Neural cell (in vitro differentiated cells): ENCODE measurements at regions not wholly inside any gene's neighbourhood (a gene's known extent, or its start where the extent isn't known, plus 50 kb on each side); places are given as distances from the start of the nearest gene placed in this dataset.

Experiments used
- H2AFZ ChIP-seq: fragments of 200-600, 300-800 bp; sonication (generic), shearing (Covaris generic); 2 replicates; pipeline ENCODE4 v1.6.0; 2014; ENCODE audit warnings: low read depth, mild to moderate bottlenecking, antibody characterized with exemption, low read length, moderate library complexity
- H3F3A ChIP-seq: fragments of 200-600 bp; shearing (Covaris generic); 2 replicates; pipeline ENCODE4 v1.6.1; 2016; ENCODE audit warnings: mild to moderate bottlenecking, moderate library complexity, mixed read lengths, antibody characterized with exemption, low read length; ENCODE audit not compliant: insufficient read depth, poor library complexity, severe bottlenecking
- H3K27ac ChIP-seq: fragments of 200-600, 300-800 bp; sonication (generic), shearing (Covaris generic); 2 replicates; pipeline ENCODE4 v1.5.1; 2014; ENCODE audit warnings: mild to moderate bottlenecking, low read length, moderate library complexity
- H3K27me3 ChIP-seq: fragments of 300-800, 200-600 bp; sonication (generic), shearing (Covaris generic); 2 replicates; pipeline ENCODE4 v1.6.0; 2014; ENCODE audit warnings: mild to moderate bottlenecking, low read depth, low read length, moderate library complexity; ENCODE audit not compliant: insufficient read depth
- H3K36me3 ChIP-seq: fragments of 300-800, 200-600 bp; sonication (generic), shearing (Covaris generic); 2 replicates; pipeline ENCODE4 v1.5.1; 2014; ENCODE audit warnings: mild to moderate bottlenecking, antibody characterized with exemption, low read length, moderate library complexity; ENCODE audit not compliant: insufficient read depth
- H3K4me2 ChIP-seq: fragments of 300-800, 200-600 bp; sonication (generic), shearing (Covaris generic); 2 replicates; pipeline ENCODE4 v1.6.0; 2014; ENCODE audit warnings: mild to moderate bottlenecking, low read length
- H3K4me3 ChIP-seq: fragments of 300-800, 200-600 bp; sonication (generic), shearing (Covaris generic); 2 replicates; pipeline ENCODE4 v1.5.1; 2014; ENCODE audit warnings: mild to moderate bottlenecking, low read length, moderate library complexity
- H3K79me2 ChIP-seq: fragments of 200-600 bp; shearing (Covaris generic); replicated peaks from 2 replicates; pipeline ENCODE4 v1.6.0; 2014; ENCODE audit warnings: mild to moderate bottlenecking, low read length, moderate library complexity; ENCODE audit not compliant: insufficient read depth
- H3K9ac ChIP-seq: fragments of 300-800, 200-600 bp; sonication (generic), shearing (Covaris generic); 2 replicates; pipeline ENCODE4 v1.6.1; 2016; ENCODE audit warnings: mild to moderate bottlenecking, low read length, mixed read lengths
- H3K9me2 ChIP-seq: fragments of 200-600 bp; shearing (Covaris generic); 2 replicates; pipeline ENCODE4 v1.6.1; 2016; ENCODE audit warnings: mild to moderate bottlenecking, low read length, mixed read lengths; ENCODE audit not compliant: insufficient read depth
- H3K9me3 ChIP-seq: fragments of 200-600, 300-800 bp; sonication (generic), shearing (Covaris generic); 2 replicates; pipeline ENCODE4 v1.6.1; 2016; ENCODE audit warnings: mild to moderate bottlenecking, mixed run types, low read length, moderate library complexity, mixed read lengths
- H4K20me1 ChIP-seq: fragments of 200-600 bp; shearing (Covaris generic); 2 replicates; pipeline ENCODE4 v1.6.1; 2016; ENCODE audit warnings: mild to moderate bottlenecking, mixed run types; ENCODE audit not compliant: insufficient read depth
- CTCF ChIP-seq: fragments of 450-650 bp; IDR thresholded peaks from 2 replicates; pipeline ENCODE4 v1.5.1; 2014; ENCODE audit warnings: antibody characterized with exemption, mild to moderate bottlenecking, moderate library complexity; ENCODE audit not compliant: poor library complexity, severe bottlenecking
- EP300 ChIP-seq: fragments of 450-650 bp; conservative IDR thresholded peaks from 2 replicates; pipeline ENCODE4 v1.6.1; 2014; ENCODE audit warnings: antibody characterized with exemption, mild to moderate bottlenecking, moderate library complexity; ENCODE audit not compliant: poor library complexity, severe bottlenecking
- EZH2 ChIP-seq: fragments of 200-600, 300-800 bp; shearing (Covaris generic), sonication (generic); IDR thresholded peaks from 2 replicates; pipeline ENCODE4 v1.6.1; 2014; ENCODE audit warnings: antibody characterized with exemption, low read length, borderline replicate concordance, mild to moderate bottlenecking; ENCODE audit not compliant: insufficient read depth, poor library complexity, severe bottlenecking
- MXI1 ChIP-seq: fragments of 450-650 bp; conservative IDR thresholded peaks from 2 replicates; pipeline ENCODE4 v1.6.1; 2014; ENCODE audit warnings: antibody characterized with exemption, mild to moderate bottlenecking; ENCODE audit not compliant: poor library complexity, severe bottlenecking
- POLR2AphosphoS5 ChIP-seq: IDR thresholded peaks from 2 replicates; pipeline ENCODE4 v1.6.1; 2012
- RAD21 ChIP-seq: fragments of 450-650 bp; conservative IDR thresholded peaks from 2 replicates; pipeline ENCODE4 v1.6.1; 2014; ENCODE audit warnings: antibody characterized with exemption, mild to moderate bottlenecking, moderate library complexity
- REST ChIP-seq: IDR thresholded peaks from 2 replicates; pipeline ENCODE4 v1.6.1; 2012; ENCODE audit warnings: borderline replicate concordance
- SMC3 ChIP-seq: fragments of 450-650 bp; conservative IDR thresholded peaks from 2 replicates; pipeline ENCODE4 v1.6.1; 2014; ENCODE audit warnings: antibody characterized with exemption, mild to moderate bottlenecking, moderate library complexity; ENCODE audit not compliant: poor library complexity
- TAF1 ChIP-seq: IDR thresholded peaks from 2 replicates; pipeline ENCODE4 v1.6.1; 2012; ENCODE audit warnings: low read depth

GRCh38 chr16:86640265-86640843 is 62.0 kb downstream of the FOXL1 start:
- no peaks in the 10 kb centered on the region for H3K27me3 ChIP-seq
- H3K4me3 ChIP-seq = no peak overlapping the region
- no peaks in the 10 kb centered on the region for H4K20me1 ChIP-seq
- no peaks in the 10 kb centered on the region for H3K9me2 ChIP-seq
- H3K36me3 ChIP-seq = no peaks in the 10 kb centered on the region
- no peak overlapping the region for H3K4me2 ChIP-seq
- no peak overlapping the region for H3K9ac ChIP-seq
- H3K79me2 ChIP-seq = no peaks in the 10 kb centered on the region
- no peaks in the 10 kb centered on the region for H3K9me3 ChIP-seq
- H3F3A ChIP-seq = no peaks in the 10 kb centered on the region
- no peak overlapping the region for H2AFZ ChIP-seq
- TF ChIP-seq EP300 = no peak
- no peak for TF ChIP-seq REST
- H3K27ac ChIP-seq = no peak overlapping the region

- no peak for TF ChIP-seq TAF1
- no peak for TF ChIP-seq POLR2AphosphoS5
- TF ChIP-seq EP300 = no peak
- no peak for TF ChIP-seq CTCF
- TF ChIP-seq MXI1 = no peak
- no peak for TF ChIP-seq EZH2
- TF ChIP-seq SMC3 = no peak
- TF ChIP-seq RAD21 = no peak
- no peak for TF ChIP-seq REST
- Histone ChIP-seq H3K27me3 (no peaks in the 10 kb centered on the region), H3K36me3 (no peaks in the 10 kb centered on the region), H2AFZ (no peak overlapping the region), H3K9me3 (no peaks in the 10 kb centered on the region), H3K9me2 (no peaks in the 10 kb centered on the region), H3K4me2 (no peak overlapping the region), H3F3A (no peaks in the 10 kb centered on the region), H3K4me3 (no peak overlapping the region), H4K20me1 (no peaks in the 10 kb centered on the region), H3K9ac (no peak overlapping the region), H3K27ac (no peak overlapping the region), H3K79me2 (no peaks in the 10 kb centered on the region)
Observed at GRCh38 chr16:86642087-86642486, 63.7 kb downstream of the FOXL1 start.
